NCI-H748 (cell line): ENCODE measurements at regions not wholly inside any gene's neighbourhood (a gene's known extent, or its start where the extent isn't known, plus 50 kb on each side); places are given as distances from the start of the nearest gene placed in this dataset.

Experiments
- DNase-seq: peaks from one replicate; lab custom pipeline; 2025; ENCODE audit not compliant: unreplicated experiment; lab: John Stamatoyannopoulos, UW

DNA sequence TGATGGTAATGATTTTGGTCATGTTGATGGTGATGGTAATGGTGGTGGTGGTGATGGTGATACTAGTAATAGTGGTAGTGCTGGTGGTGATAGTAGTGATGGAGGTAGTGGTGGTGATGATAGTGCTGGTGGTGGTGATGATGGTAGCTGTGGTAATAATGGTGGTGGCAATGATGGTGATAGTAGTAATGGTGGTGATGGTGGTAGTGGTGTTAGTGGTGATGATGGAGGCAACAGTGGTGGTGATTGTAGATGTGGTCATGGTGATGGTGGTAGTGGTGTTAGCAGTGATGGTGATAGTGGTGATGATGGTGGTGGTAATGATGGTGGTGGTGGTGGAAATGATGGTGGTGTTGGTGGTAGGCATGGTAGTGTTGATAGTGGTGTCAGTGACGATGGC, 127.0 kb upstream of the RPL38 start:
- DNase-seq = no peak

- no peak for DNase-seq
Observed at GRCh38 chr17:74077231-74077630, 126.2 kb upstream of the RPL38 start.

- DNase-seq = no peak
Observed at GRCh38 chr17:74078363-74078941, 125.0 kb upstream of the RPL38 start.

GRCh38 chr17:74079537-74080300, 123.8 kb upstream of the RPL38 start:
- DNase-seq = no peak

GRCh38 chr17:74080656-74081582, 122.6 kb upstream of the RPL38 start:
- DNase-seq = no peak

DNA sequence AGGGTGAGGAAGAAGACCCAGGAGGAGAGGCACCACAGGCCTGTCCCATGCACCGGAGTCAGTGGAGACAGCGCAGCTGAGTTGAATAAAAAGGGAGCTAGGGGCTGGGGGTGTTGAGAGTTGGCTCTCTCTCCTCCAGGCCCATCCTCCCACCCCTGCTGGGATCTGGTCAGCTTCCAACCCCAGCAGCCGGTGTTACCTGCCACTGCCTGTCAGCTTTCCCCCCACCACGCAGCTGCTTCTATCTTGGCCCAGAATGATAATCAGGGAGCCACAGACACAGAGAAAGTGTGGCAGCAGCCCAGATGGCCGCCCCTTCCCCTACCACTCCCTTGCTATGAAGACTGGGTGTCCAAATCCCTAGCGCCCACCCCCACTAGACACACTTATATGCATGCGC, 120.6 kb upstream of the RPL38 start:
- no peak for DNase-seq

DNA sequence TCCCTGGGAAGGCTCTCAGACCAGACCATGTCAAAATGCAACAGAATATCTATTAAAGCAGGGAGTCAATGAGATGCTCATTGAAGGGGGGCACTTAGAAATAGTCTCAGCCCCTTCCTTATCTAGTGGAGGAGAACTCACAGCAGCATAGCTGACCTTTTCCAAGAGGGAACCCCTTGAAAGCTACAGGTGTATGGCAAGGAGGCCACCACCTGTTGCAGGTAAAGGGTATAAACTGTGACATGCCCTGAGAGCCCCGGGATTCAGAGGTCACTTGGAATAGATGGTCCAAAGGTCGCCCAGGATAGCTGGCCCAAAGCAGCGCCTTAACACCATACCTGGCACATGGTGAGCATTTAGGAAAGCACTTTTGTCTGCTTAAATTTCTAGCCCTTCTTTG, 120.2 kb upstream of the RPL38 start:
- no peak for DNase-seq

DNA sequence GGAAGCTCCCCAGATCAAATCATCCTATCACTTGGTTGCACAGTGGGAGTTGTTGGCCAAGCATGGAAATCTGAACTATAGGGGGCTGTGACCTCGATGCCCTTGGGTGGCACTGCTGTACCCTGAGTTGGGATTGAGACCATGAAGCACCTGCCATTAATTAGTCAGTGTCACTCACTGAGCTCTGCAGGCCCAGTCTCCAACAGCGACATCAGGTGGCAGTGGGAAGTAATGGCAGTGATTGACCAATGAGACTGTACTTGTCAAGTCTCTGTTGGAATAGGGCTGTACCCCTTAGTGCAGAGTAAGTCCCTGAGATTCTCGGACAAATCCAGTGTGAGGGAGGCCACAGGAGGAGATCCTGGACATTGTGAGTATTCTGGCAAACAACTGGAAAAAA, 118.0 kb upstream of the RPL38 start:
- peak; percentile 8 for DNase-seq

DNA sequence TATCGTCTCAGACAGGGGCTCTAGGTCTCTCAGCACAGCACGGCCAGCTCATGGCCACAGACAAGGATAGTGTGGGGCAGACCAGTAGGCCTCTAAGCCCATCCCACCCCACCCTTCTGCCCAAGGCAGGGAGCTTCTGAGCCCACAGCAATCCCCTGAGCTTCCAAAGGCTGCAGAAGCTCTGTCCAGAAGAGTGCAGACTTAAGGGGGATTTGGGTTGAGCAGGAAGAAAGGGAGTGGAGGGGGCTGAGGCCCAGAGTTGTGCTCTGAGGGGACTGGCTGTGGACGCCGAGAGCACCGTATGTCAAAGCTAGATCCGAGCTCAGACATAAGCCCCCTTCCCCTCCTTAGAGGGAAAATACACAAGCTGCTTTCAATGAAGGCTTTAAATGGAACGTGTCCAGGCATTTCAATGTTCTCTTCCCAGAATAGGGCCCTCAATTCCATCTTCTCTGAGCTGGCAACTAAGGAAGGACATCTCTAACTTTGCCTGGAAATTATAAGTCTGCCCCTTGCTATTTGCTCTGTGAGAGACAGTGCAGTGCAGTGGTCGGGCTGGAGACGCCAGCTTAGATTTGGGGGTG, 116.4 kb upstream of the RPL38 start:
- no peak for DNase-seq

- DNase-seq = no peak
Observed at GRCh38 chr17:74088285-74088933, 115.1 kb upstream of the RPL38 start.

- DNase-seq = no peak
Observed at GRCh38 chr17:74088934-74089329, 114.5 kb upstream of the RPL38 start.

- DNase-seq = no peak
Observed at GRCh38 chr17:74089380-74089779, 114.1 kb upstream of the RPL38 start.

GRCh38 chr17:74089869-74090464, 113.5 kb upstream of the RPL38 start:
- DNase-seq = peak; percentile 67

GRCh38 chr17:74094651-74095050, 108.8 kb upstream of the RPL38 start:
- no peak for DNase-seq

GRCh38 chr17:74096456-74096855, 107.0 kb upstream of the RPL38 start:
- DNase-seq = no peak

DNA sequence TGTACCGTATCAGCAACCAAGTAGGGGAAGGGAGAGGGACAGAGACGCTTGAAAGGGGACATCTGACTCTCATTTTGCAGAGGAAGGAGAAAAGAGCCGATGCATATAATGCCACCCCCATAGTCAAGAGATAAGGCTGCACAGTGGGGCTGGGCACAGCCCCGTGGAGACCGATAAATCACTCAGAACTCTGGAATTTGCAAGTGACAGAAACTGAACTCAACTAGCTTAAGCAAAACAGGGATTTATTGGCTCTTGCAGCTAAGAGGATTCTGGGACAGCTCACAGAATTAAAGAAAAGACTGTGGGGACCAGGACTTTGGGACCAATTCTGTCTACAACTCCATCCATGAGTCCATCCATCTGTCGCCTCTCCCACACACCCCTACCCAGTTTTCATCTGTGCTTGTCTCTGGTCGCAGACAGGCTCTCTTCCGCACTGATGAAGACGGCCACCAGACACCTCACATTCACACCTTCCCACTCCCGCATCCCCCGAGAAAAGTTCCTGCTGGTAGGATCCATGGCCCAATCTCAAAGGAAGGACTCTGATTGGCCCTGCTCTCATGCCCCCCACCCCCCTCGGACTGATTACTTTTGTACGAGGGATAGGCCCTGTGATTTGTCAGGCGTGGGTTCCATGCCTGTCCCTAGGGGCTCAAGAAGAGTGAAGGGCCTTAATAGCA, 105.9 kb upstream of the RPL38 start:
- DNase-seq = no peak

- no peak for DNase-seq
Observed at GRCh38 chr17:74098136-74099024, 105.1 kb upstream of the RPL38 start.

DNA sequence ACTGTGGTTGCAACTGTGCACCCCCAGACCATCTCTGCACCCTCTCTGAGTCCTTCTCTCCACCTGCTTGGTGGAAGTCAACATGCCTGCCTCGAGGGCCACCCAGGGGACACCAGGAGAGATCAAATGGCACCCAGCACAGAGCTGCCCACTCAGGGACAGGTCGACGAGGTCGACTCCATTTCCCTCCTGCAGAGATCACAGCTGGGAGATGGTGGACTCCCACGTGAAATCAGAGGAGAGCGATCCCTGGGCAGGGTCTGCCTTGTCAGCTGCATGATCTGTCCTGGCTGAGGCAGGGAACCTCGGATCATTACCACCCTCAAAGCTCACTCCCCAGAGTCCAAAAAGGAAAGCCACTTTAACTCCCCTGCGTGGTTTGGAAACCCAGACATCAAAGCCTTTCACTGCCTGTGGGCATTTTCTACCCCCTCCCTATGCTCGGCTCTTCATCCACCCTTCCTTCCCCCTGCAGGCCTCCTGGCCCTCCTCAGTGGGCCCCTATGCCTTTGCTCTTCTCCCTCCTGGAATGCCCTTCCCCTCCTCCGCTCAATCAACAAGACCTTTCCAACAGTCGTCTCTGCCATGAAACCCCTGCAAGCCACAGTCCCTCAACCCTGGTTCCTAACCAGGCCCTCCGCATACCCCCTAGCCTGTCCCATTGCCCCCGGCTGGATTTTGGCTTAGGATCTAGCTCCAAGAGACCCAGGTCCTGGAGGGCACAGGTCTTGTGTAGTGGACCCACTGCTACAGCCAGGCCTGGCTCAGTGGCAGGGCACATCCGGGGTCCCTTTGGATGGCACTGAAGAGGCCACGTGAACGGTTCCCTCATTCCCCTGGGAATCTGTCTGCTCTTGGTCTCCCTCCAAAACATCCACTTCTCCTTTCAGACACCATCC, 103.8 kb upstream of the RPL38 start:
- no peak for DNase-seq
